ENCODE measurements at regions not wholly inside any gene's neighbourhood (a gene's known extent, or its start where the extent isn't known, plus 50 kb on each side); places are given as distances from the start of the nearest gene placed in this dataset.
"Not testable (repeated sequence)": the region's sequence is repeated elsewhere in the genome, so short reads cannot be mapped to it uniquely, and the experiment has no call there.

DNA sequence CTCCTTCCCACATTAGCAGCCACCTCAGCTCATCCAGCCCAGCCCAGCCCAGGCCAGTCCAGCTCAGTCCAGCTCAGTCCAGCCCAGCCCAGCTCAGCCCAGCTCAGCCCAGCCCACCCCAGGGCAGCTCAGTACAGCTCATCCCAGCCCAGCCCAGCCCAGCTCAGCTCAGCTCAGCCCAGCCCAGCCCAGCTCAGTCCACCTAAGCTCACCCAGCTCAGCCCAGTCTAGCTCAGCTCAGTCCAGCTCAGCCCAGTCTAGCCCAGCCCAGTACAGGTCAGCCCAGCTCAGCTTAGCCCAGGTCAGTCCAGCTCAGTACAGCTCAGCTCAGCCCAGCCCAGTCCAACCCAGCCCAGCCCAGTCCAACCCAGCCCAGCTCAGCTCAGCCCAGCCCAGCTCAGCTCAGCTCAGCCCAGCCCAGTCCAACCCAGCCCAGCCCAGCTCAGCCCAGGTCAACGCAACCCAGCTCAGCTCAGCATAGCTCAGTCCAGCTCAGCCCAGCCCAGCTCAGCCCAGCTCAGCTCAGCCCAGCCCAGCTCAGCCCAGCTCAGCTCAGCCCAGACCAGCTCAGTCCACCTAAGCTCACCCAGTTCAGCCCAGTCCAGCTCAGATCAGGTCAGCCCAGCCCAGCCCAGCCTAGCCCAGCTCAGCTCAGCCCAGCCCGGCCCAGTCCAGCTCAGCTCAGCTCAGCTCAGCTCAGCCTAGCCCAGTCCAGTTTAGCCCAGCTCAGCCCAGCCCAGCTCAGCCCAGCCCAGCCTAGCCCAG, 63.0 kb downstream of the TMEM121 start:
- H3K4me3 ChIP-seq (ENCODE audit: low read length): no peak overlapping the region
- H3K4me1 ChIP-seq (ENCODE audit: control insufficient read depth, insufficient read depth, low read length): no peaks in the 10 kb centered on the region
- H3K9me3 ChIP-seq (ENCODE audit: control insufficient read depth, low read depth, low read length): peaks cover 39% of the 10 kb centered on the region
- DNase-seq: no peak
- H3K36me3 ChIP-seq (ENCODE audit: control insufficient read depth, insufficient read depth, low read length): no peaks in the 10 kb centered on the region
- WGBS (ENCODE audit: insufficient coverage, low lambda C conversion rate): no CpG with 5 or more reads among the region's 2 CpGs
- no peaks in the 10 kb centered on the region for H3K27me3 ChIP-seq (ENCODE audit: control insufficient read depth, insufficient read depth, low read length)
- no peak overlapping the region for H3K27ac ChIP-seq (ENCODE audit: low read length)

DNA sequence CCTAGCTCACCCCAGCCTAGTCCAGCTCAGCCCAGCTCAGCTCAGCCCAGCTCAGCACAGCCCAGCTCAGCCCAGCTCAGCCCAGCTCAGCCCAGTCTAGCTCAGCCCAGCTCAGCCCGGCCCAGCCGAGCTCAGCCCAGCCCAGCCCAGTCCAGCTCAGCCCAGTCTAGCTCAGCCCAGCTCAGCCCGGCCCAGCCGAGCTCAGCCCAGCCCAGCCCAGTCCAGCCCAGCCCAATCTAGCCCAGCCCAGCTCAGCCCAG, 63.5 kb downstream of the TMEM121 start:
- H3K9me3 ChIP-seq (ENCODE audit: control insufficient read depth, low read depth, low read length): peaks cover 39% of the 10 kb centered on the region
- H3K27ac ChIP-seq (ENCODE audit: low read length); H3K4me3 ChIP-seq (ENCODE audit: low read length); H3K27me3 ChIP-seq (ENCODE audit: control insufficient read depth, insufficient read depth, low read length); H3K36me3 ChIP-seq (ENCODE audit: control insufficient read depth, insufficient read depth, low read length); H3K4me1 ChIP-seq (ENCODE audit: control insufficient read depth, insufficient read depth, low read length); DNase-seq: not testable (repeated sequence)
- no CpG with 5 or more reads among the region's 4 CpGs for WGBS (ENCODE audit: insufficient coverage, low lambda C conversion rate)

DNA sequence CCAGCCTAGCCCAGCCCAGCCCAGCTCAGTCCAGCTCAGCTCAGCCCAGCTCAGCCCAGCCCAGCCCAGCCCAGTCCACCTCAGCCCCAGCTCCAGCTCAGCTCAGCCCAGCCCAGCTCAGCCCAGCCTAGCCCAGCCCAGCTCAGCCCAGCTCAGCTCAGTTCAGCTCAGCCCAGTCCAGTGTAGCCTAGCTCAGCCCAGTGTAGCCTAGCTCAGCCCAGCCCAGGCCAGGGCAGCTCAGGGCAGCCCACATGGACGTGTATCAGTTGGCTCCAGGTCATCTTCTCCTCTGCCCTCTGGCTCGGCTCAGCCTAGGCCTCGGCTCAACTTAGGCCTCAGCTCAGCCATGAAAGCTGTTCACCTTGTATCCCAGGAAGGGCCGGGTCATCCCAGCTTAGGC, 64.7 kb downstream of the TMEM121 start:
- Histone ChIP-seq H3K27me3 (ENCODE audit: control insufficient read depth, insufficient read depth, low read length) (no peaks in the 10 kb centered on the region), H3K4me1 (ENCODE audit: control insufficient read depth, insufficient read depth, low read length) (no peaks in the 10 kb centered on the region), H3K4me3 (ENCODE audit: low read length) (no peak overlapping the region), H3K9me3 (ENCODE audit: control insufficient read depth, low read depth, low read length) (peaks cover 42% of the 10 kb centered on the region), H3K27ac (ENCODE audit: low read length) (no peak overlapping the region), H3K36me3 (ENCODE audit: control insufficient read depth, insufficient read depth, low read length) (no peaks in the 10 kb centered on the region)
- DNase-seq: no peak
- no CpG with 5 or more reads among the region's 4 CpGs for WGBS (ENCODE audit: insufficient coverage, low lambda C conversion rate)

DNA sequence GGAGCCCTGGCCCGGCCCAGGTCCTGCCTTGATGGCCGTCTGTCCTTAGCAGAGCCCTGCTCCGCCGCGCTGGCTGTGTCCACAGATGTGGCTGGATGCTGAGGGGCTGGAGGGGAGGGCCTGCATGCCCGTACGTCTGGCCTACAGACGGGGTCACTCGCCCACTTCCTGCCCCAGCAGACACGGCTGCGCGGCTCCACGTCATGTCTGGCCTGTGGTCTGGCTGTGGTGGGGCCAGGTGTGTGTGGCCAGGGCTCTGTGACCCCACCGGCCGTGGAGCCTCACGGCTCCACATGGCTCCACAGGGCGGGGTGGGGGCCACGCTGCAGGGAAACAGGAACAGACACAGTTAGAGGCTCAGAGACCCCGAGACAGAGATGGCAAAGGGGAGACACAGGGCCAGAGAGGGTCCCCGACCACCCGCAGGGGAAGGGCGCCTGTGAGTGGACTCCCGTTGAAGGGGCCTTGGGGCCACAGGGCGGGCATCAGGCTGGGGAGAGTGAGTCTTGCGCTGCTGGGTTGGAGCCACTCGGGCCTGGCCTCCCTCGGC, 65.5 kb downstream of the TMEM121 start:
- not testable (repeated sequence) for DNase-seq; H3K27ac ChIP-seq (ENCODE audit: low read length)
- no CpG with 5 or more reads among the region's 27 CpGs for WGBS (ENCODE audit: insufficient coverage, low lambda C conversion rate)

DNA sequence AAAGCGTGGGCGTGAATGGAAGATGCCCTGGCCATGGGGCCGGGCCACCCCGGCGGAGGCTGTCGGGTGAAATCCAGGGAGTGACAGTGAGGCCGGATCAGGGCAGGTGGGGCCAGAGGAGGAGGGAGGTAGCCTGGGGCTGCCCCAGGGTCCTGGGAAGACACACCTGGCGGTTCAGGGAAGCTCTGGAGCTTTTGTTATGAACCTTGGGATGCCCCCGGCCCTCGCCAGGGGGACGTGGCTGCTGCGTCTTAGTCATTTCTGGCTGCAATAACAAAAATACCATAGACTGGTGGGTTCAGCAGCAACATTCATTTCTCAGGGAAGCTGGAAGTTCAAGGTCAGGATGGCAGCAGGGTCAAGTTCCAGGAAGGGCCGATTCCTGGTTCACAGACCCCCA, 66.3 kb downstream of the TMEM121 start:
- H3K36me3 ChIP-seq (ENCODE audit: control insufficient read depth, insufficient read depth, low read length); DNase-seq; H3K4me3 ChIP-seq (ENCODE audit: low read length); H3K27me3 ChIP-seq (ENCODE audit: control insufficient read depth, insufficient read depth, low read length); H3K27ac ChIP-seq (ENCODE audit: low read length); H3K4me1 ChIP-seq (ENCODE audit: control insufficient read depth, insufficient read depth, low read length): not testable (repeated sequence)
- WGBS (ENCODE audit: insufficient coverage, low lambda C conversion rate): no CpG with 5 or more reads among the region's 13 CpGs
- H3K9me3 ChIP-seq (ENCODE audit: control insufficient read depth, low read depth, low read length): peaks cover 41% of the 10 kb centered on the region

More for the DNA sequence above, 65.5 kb downstream of the TMEM121 start:
- peaks cover 42% of the 10 kb centered on the region for H3K9me3 ChIP-seq (ENCODE audit: control insufficient read depth, low read depth, low read length)
- not testable (repeated sequence) for H3K27me3 ChIP-seq (ENCODE audit: control insufficient read depth, insufficient read depth, low read length); H3K4me3 ChIP-seq (ENCODE audit: low read length); H3K36me3 ChIP-seq (ENCODE audit: control insufficient read depth, insufficient read depth, low read length); H3K4me1 ChIP-seq (ENCODE audit: control insufficient read depth, insufficient read depth, low read length)

DNA sequence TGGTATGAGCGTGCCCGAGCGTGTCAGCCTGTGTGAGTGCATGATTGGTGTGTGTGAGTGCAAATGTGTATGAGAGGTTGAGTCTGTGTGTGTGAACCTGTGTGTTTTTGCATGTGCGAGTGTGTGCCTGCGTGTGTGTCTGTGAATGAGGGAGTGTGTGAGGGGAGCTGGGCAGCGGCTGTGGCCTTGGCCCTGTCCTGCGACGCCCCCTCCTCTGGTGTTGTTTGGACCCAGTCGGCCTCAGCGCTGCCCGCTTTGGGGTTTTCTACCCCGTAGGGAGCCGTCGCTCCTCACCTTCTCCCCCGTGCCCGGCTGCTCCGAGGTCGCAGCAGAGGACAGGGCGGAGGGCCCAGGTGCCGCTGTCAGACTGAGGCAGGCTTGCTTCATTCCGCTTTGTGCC, 69.0 kb downstream of the TMEM121 start:
- not testable (repeated sequence) for H3K27me3 ChIP-seq (ENCODE audit: control insufficient read depth, insufficient read depth, low read length); H3K4me1 ChIP-seq (ENCODE audit: control insufficient read depth, insufficient read depth, low read length); H3K27ac ChIP-seq (ENCODE audit: low read length); H3K36me3 ChIP-seq (ENCODE audit: control insufficient read depth, insufficient read depth, low read length); DNase-seq; H3K4me3 ChIP-seq (ENCODE audit: low read length)
- H3K9me3 ChIP-seq (ENCODE audit: control insufficient read depth, low read depth, low read length): peaks cover 28% of the 10 kb centered on the region
- no CpG with 5 or more reads among the region's 21 CpGs for WGBS (ENCODE audit: insufficient coverage, low lambda C conversion rate)

DNA sequence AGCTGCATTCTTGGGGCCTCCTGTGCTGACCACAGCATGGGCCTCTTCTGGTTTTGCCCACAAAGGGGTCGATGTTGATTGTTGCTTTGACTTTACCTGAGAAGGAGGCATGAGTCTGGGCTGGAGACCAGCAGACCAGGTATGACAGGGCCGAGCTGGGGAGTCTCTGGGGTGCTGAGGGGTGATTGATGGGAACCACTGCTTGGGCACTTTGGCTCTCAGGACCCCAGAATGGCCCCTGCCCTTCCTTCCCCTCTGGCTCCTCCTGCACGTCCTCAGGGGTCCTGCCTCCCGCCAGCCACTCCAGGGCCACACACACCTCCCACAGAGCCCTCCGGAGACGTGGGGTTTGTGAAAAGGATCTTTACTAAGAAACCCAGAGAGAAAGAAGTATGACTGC, 70.0 kb downstream of the TMEM121 start:
- H3K4me3 ChIP-seq (ENCODE audit: low read length); H3K27me3 ChIP-seq (ENCODE audit: control insufficient read depth, insufficient read depth, low read length); H3K36me3 ChIP-seq (ENCODE audit: control insufficient read depth, insufficient read depth, low read length); H3K4me1 ChIP-seq (ENCODE audit: control insufficient read depth, insufficient read depth, low read length); H3K27ac ChIP-seq (ENCODE audit: low read length); DNase-seq: not testable (repeated sequence)
- H3K9me3 ChIP-seq (ENCODE audit: control insufficient read depth, low read depth, low read length): peaks cover 24% of the 10 kb centered on the region
- WGBS (ENCODE audit: insufficient coverage, low lambda C conversion rate): no CpG with 5 or more reads among the region's 6 CpGs

DNA sequence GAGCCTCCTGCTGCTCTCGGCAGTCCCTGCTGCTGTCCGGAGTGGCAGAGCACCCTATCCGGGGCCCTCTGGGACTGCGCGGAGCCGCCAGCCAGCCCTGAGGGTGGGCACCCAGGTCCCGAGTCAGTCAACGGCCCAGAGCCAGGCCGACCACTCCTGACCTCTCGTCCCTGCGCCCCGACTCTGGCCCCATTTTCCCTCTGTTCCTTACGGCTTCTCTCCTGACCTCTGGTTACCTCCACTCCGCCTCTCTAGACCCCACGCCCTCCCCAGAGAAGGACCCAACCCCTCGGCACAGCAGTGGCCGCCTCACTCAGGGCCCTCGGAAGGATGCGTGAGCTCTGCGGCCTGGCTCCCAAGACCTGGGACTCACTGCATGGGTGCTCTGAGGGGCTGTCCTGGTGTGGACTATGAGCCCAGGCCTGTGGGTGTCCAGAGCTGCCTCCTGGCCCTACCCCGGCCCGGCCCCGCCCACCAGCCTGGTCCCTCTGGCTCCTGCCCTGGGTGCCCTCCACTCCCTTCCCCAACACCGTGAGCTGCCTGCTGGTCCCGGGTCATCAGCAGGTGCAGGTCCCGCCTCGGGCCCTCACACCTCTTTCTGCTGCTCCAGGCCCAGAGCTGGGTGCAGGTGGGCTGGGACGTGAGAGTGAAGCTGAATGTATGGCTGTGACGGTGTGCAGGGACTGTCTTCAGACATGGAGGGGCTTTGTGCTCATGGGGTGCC, 71.8 kb downstream of the TMEM121 start:
- not testable (repeated sequence) for H3K36me3 ChIP-seq (ENCODE audit: control insufficient read depth, insufficient read depth, low read length); H3K27me3 ChIP-seq (ENCODE audit: control insufficient read depth, insufficient read depth, low read length); H3K4me1 ChIP-seq (ENCODE audit: control insufficient read depth, insufficient read depth, low read length); DNase-seq; H3K27ac ChIP-seq (ENCODE audit: low read length); H3K4me3 ChIP-seq (ENCODE audit: low read length)
- WGBS (ENCODE audit: insufficient coverage, low lambda C conversion rate): 93% methylated on average over 3 of the region's 29 CpGs
- H3K9me3 ChIP-seq (ENCODE audit: control insufficient read depth, low read depth, low read length): peaks cover 23% of the 10 kb centered on the region

DNA sequence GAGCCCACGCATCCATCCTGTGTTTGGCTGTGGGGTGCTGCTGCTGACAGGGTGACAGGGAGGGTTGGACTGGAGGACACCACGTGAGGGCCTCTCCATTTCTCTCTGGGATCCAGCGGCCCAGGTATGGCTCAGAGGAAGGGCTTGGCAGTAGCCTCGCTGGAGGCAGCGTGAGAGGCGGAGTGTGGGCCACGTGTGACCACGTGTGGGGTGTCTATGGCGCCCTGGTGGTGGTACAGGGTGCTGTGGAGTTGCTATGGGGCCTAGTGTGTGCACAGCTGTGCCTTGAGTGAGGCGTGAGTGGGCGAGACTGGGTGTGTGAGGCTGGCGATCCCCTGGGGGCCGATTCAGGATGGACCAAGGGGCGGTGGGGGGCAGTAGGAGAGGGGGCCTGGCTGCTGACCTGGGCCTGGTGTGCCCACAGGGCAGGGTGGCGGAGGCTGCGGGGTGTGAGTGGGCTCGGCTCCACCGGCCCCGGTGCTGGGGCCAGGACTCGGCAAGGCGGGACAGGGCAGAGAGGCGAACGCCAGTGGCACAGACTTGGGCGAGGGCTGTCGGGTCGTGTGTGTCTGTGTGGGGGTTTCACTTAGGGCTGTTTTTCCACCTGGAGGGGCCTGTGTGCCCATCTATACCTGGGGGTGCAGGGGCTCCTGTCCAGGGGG, 72.7 kb downstream of the TMEM121 start:
- H3K4me1 ChIP-seq (ENCODE audit: control insufficient read depth, insufficient read depth, low read length); H3K27ac ChIP-seq (ENCODE audit: low read length); H3K27me3 ChIP-seq (ENCODE audit: control insufficient read depth, insufficient read depth, low read length); DNase-seq; H3K4me3 ChIP-seq (ENCODE audit: low read length); H3K36me3 ChIP-seq (ENCODE audit: control insufficient read depth, insufficient read depth, low read length): not testable (repeated sequence)
- WGBS (ENCODE audit: insufficient coverage, low lambda C conversion rate): no CpG with 5 or more reads among the region's 26 CpGs
- peaks cover 26% of the 10 kb centered on the region for H3K9me3 ChIP-seq (ENCODE audit: control insufficient read depth, low read depth, low read length)

DNA sequence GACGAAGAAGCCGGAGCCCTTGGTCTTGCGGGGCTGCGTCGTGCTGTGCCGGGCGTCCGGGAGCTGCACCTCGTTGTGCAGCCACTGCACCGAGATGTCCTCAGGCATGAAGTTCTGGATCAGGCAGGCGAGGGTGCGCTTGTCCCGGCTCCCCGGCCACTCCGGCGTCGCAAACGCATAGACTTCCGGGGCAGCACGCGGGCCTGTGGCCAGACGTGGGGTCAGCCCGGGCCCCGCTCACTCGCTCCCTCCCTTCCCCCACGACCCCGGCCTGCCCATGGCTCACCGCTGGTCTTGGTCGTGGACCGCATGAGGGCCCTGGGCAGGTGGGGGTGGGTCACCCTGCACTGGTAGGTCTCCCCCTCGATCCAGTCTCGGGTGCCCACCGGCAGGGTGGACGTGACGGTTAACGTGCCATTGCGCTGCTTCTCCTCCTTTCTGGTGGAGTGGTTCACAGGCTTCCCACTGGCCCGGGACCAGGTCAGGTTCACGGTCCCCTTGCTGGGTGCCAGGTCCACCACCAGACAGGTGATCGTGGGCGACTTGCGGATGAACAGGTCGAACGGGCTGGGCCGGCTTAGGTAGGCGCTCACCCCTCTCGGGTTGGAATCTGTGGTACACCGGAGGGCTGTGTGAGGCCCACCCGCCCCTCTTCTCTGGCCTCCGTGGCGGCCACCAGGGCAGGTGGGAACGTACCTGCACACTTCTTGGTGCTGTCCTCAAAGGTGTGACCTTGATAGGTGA, 74.0 kb downstream of the TMEM121 start:
- H3K27ac ChIP-seq (ENCODE audit: low read length); DNase-seq; H3K36me3 ChIP-seq (ENCODE audit: control insufficient read depth, insufficient read depth, low read length); H3K4me1 ChIP-seq (ENCODE audit: control insufficient read depth, insufficient read depth, low read length); H3K4me3 ChIP-seq (ENCODE audit: low read length); H3K27me3 ChIP-seq (ENCODE audit: control insufficient read depth, insufficient read depth, low read length): not testable (repeated sequence)
- peaks cover 29% of the 10 kb centered on the region for H3K9me3 ChIP-seq (ENCODE audit: control insufficient read depth, low read depth, low read length)
- WGBS (ENCODE audit: insufficient coverage, low lambda C conversion rate): no CpG with 5 or more reads among the region's 52 CpGs

Measured in large intestine (tissue), 3 donors.